SK-N-SH treated with all-trans-retinoic acid at 6 μM for 48 hours (cell line): ENCODE measurements at regions not wholly inside any gene's neighbourhood (a gene's known extent, or its start where the extent isn't known, plus 50 kb on each side); places are given as distances from the start of the nearest gene placed in this dataset.

Experiments used
- ATAC-seq: fragments of 200-7000 bp; cut with Tn5 transposase; 3 replicates; pipeline ENCODE4 v1.9.1; 2020; ENCODE audit warnings: mild to moderate bottlenecking, moderate library complexity
- BACH2 ChIP-seq: fragments of 250-450 bp; sonication (Bioruptor Pico); IDR thresholded peaks from 2 replicates; pipeline ENCODE4 v1.9.0; 2021; ENCODE audit warnings: mild to moderate bottlenecking, borderline replicate concordance
- CREB5 ChIP-seq: fragments of 250-450 bp; sonication (Bioruptor Pico); IDR thresholded peaks from 2 replicates; pipeline ENCODE4 v1.5.1; 2020; ENCODE audit warnings: low read depth, mild to moderate bottlenecking, moderate library complexity
- CSDC2 ChIP-seq: fragments of 250-450 bp; sonication (Bioruptor Pico); IDR thresholded peaks from 2 replicates; pipeline ENCODE4 v1.5.0; 2020; ENCODE audit warnings: mild to moderate bottlenecking, moderate library complexity
- CSRNP3 ChIP-seq: fragments of 250-450 bp; sonication (Bioruptor Pico); IDR thresholded peaks from 2 replicates; pipeline ENCODE4 v1.5.1; 2021; ENCODE audit warnings: mild to moderate bottlenecking, moderate library complexity
- GLIS3 ChIP-seq: fragments of 250-450 bp; sonication (Bioruptor Pico); IDR thresholded peaks from 2 replicates; pipeline ENCODE4 v1.5.0; 2020; ENCODE audit warnings: mild to moderate bottlenecking, moderate library complexity
- ISL1 ChIP-seq: fragments of 250-450 bp; sonication (Bioruptor Pico); IDR thresholded peaks from 2 replicates; pipeline ENCODE4 v2.1.2; 2022; ENCODE audit warnings: mild to moderate bottlenecking, moderate library complexity
- OSR1 ChIP-seq: fragments of 250-450 bp; sonication (Bioruptor Pico); IDR thresholded peaks from 2 replicates; pipeline ENCODE4 v1.8.0; 2022; ENCODE audit warnings: moderate library complexity, mild to moderate bottlenecking, inconsistent platforms
- PATZ1 ChIP-seq: fragments of 250-450 bp; sonication (Bioruptor Pico); IDR thresholded peaks from 2 replicates; pipeline ENCODE4 v1.8.0; 2020; ENCODE audit warnings: mild to moderate bottlenecking, moderate library complexity, borderline replicate concordance
- PPARA ChIP-seq: fragments of 250-450 bp; sonication (Bioruptor Pico); IDR thresholded peaks from 2 replicates; pipeline ENCODE4 v1.5.0; 2020; ENCODE audit warnings: mild to moderate bottlenecking, borderline replicate concordance
- SNAI2 ChIP-seq: fragments of 250-450 bp; sonication (Bioruptor Pico); IDR thresholded peaks from 2 replicates; pipeline ENCODE4 v1.5.0; 2020; ENCODE audit warnings: mild to moderate bottlenecking, moderate library complexity
- TCF4 ChIP-seq: fragments of 250-450 bp; sonication (Bioruptor Pico); IDR thresholded peaks from 2 replicates; pipeline ENCODE4 v1.8.0; 2021; ENCODE audit warnings: mild to moderate bottlenecking, moderate library complexity, borderline replicate concordance
- TOX ChIP-seq: fragments of 250-450 bp; sonication (Bioruptor Pico); IDR thresholded peaks from 2 replicates; pipeline ENCODE4 v1.8.0; 2021; ENCODE audit warnings: mild to moderate bottlenecking, moderate library complexity, borderline replicate concordance
- TSHZ2 ChIP-seq: fragments of 250-450 bp; sonication (Bioruptor Pico); IDR thresholded peaks from 2 replicates; pipeline ENCODE4 v1.5.0; 2020; ENCODE audit warnings: mild to moderate bottlenecking, moderate library complexity
- ZC3H10 ChIP-seq: fragments of 250-450 bp; sonication (Bioruptor Pico); IDR thresholded peaks from 2 replicates; pipeline ENCODE4 v1.5.1; 2021; ENCODE audit warnings: mild to moderate bottlenecking, moderate library complexity
- ZFP3 ChIP-seq: fragments of 250-450 bp; sonication (Bioruptor Pico); IDR thresholded peaks from 2 replicates; pipeline ENCODE4 v1.5.0; 2020; ENCODE audit warnings: mild to moderate bottlenecking, moderate library complexity
- ZNF565 ChIP-seq: fragments of 450-650 bp; formaldehyde crosslinking; conservative IDR thresholded peaks from 2 replicates; pipeline ENCODE4 v1.5.0; 2020; ENCODE audit warnings: low read depth, mild to moderate bottlenecking, moderate library complexity
- ZNF70 ChIP-seq: fragments of 450-650 bp; formaldehyde crosslinking; IDR thresholded peaks from 2 replicates; pipeline ENCODE4 v1.5.0; 2020; ENCODE audit warnings: mild to moderate bottlenecking, moderate library complexity
- TF ChIP-seq, protein P1 (sequence below): fragments of 250-450 bp; sonication (Bioruptor Pico); IDR thresholded peaks from 2 replicates; pipeline ENCODE4 v1.8.0; 2021; ENCODE audit warnings: low read depth, mild to moderate bottlenecking, moderate library complexity, borderline replicate concordance

- ATAC-seq: no peak
Observed at GRCh38 chr1:163544441-163544840, 222.7 kb downstream of the NUF2 start.

DNA sequence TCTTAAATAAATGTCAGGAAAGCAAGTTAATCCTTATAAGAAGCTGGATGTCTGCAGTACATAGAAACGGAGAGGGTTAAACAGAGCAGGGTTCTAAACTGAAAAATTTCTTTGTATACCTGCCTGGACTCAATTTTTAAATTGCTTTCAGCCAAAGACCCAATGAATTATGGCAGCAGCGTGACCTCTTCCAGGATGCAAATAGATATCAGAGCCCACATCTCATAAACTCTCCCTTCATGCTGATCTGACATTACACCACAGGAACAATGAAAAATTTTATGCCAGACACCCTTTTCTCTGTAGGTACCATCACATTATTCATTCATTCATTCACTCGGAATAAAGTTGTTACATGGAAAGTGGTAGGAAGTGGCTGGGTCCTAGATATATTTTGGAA, 236.4 kb downstream of the NUF2 start:
- no peak for TF ChIP-seq PPARA (CRISPR knock-in tag)
- ATAC-seq: no peak

More at GRCh38 chr1:163544441-163544840, 222.7 kb downstream of the NUF2 start:
- no peak for TF ChIP-seq TOX
- no peak for TF ChIP-seq ZC3H10 (CRISPR knock-in tag)
- TF ChIP-seq ZNF565 (CRISPR knock-in tag): no peak
- TF ChIP-seq, all 23 proteins: peak for 0

- peak; percentile 66; the same call in 2 of the 3 replicates for ATAC-seq
- TF ChIP-seq PPARA (CRISPR knock-in tag) (no peak), GLIS3 (CRISPR knock-in tag) (no peak), PATZ1 (no peak), OSR1 (no peak), TSHZ2 (no peak), CSDC2 (no peak), BACH2 (CRISPR knock-in tag) (no peak), TCF4 (CRISPR knock-in tag) (no peak), ZNF70 (CRISPR knock-in tag) (no peak), ZC3H10 (CRISPR knock-in tag) (no peak), TOX (no peak), CREB5 (CRISPR knock-in tag) (no peak)
- TF ChIP-seq, protein P1, sequence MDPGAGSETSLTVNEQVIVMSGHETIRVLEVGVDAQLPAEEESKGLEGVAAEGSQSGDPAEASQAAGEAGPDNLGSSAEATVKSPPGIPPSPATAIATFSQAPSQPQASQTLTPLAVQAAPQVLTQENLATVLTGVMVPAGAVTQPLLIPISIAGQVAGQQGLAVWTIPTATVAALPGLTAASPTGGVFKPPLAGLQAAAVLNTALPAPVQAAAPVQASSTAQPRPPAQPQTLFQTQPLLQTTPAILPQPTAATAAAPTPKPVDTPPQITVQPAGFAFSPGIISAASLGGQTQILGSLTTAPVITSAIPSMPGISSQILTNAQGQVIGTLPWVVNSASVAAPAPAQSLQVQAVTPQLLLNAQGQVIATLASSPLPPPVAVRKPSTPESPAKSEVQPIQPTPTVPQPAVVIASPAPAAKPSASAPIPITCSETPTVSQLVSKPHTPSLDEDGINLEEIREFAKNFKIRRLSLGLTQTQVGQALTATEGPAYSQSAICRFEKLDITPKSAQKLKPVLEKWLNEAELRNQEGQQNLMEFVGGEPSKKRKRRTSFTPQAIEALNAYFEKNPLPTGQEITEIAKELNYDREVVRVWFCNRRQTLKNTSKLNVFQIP (CRISPR knock-in tag): no peak
Observed at GRCh38 chr1:163561580-163562295, 240.0 kb downstream of the NUF2 start.

- no peak for ATAC-seq
- TF ChIP-seq PPARA (CRISPR knock-in tag) (no peak), CSDC2 (no peak), GLIS3 (CRISPR knock-in tag) (no peak), ISL1 (CRISPR knock-in tag) (no peak), SNAI2 (CRISPR knock-in tag) (no peak), CREB5 (CRISPR knock-in tag) (no peak), BACH2 (CRISPR knock-in tag) (no peak)
Observed at GRCh38 chr1:163562355-163562754, 240.6 kb downstream of the NUF2 start.

GRCh38 chr1:163565166-163565565, 243.4 kb downstream of the NUF2 start:
- no peak for ATAC-seq
- TF ChIP-seq TOX (no peak), BACH2 (CRISPR knock-in tag) (no peak), TCF4 (CRISPR knock-in tag) (no peak), ZFP3 (CRISPR knock-in tag) (no peak), SNAI2 (CRISPR knock-in tag) (no peak), CREB5 (CRISPR knock-in tag) (no peak), ISL1 (CRISPR knock-in tag) (no peak), PPARA (CRISPR knock-in tag) (no peak), CSRNP3 (no peak)
- TF ChIP-seq, protein P1 (CRISPR knock-in tag): no peak
